ENCODE measurements at regions not wholly inside any gene's neighbourhood (a gene's known extent, or its start where the extent isn't known, plus 50 kb on each side); places are given as distances from the start of the nearest gene placed in this dataset.

DNA sequence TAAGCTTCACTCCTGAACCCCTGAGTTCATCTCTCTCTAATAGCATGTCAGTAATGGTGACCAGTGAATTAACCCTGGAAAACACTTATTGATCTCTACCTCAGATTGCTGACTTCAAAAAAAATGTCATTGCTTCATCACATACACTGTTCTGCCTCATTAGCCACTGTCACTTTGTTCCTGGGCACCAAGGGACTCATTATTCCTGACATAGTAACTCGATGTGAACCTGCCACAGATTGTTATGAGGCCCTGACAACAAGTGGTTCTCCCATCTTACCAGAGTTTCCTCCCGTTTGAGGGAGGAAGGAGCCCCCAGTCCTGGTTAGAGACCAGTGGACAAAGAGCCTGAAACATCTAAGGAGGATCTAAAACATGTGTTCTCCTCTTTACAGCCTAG lies 403.3 kb upstream of the SMIM21 start:
- Histone ChIP-seq H3K4me2 (ENCODE audit: extremely low read depth, insufficient read depth, low read length) (no peak overlapping the region), H4K20me1 (ENCODE audit: control insufficient read depth, extremely low read depth, insufficient read depth, low read length) (no peaks in the 10 kb centered on the region), H3K27ac (ENCODE audit: insufficient read depth, low read length) (no peak overlapping the region), H3K9me3 (ENCODE audit: control insufficient read depth, insufficient read depth, low read depth, low read length) (no peaks in the 10 kb centered on the region), H2AFZ (ENCODE audit: low read length) (no peak overlapping the region), H3K36me3 (ENCODE audit: control insufficient read depth, insufficient read depth, low read length) (no peaks in the 10 kb centered on the region), H3K4me3 (replicated peaks in 1 of 4; ENCODE audit: control extremely low read depth in 1 of 4, insufficient read depth in 1 of 4, low read depth in 3 of 4, low read length in 4 of 4) (no peak overlapping the region), H3K27me3 (ENCODE audit: control insufficient read depth, insufficient read depth, low read length) (no peaks in the 10 kb centered on the region), H3K79me2 (ENCODE audit: control insufficient read depth, insufficient read depth, low read length) (no peaks in the 10 kb centered on the region), H3K4me1 (ENCODE audit: control insufficient read depth, extremely low read depth, insufficient read depth, low read length) (no peaks in the 10 kb centered on the region), H3K9ac (ENCODE audit: insufficient read depth, low read length) (no peak overlapping the region)
- no peak for TF ChIP-seq EZH2 (IDR thresholded peaks at IDR 0.05; ENCODE audit: low read length, missing control alignments)
- TF ChIP-seq, protein P1, sequence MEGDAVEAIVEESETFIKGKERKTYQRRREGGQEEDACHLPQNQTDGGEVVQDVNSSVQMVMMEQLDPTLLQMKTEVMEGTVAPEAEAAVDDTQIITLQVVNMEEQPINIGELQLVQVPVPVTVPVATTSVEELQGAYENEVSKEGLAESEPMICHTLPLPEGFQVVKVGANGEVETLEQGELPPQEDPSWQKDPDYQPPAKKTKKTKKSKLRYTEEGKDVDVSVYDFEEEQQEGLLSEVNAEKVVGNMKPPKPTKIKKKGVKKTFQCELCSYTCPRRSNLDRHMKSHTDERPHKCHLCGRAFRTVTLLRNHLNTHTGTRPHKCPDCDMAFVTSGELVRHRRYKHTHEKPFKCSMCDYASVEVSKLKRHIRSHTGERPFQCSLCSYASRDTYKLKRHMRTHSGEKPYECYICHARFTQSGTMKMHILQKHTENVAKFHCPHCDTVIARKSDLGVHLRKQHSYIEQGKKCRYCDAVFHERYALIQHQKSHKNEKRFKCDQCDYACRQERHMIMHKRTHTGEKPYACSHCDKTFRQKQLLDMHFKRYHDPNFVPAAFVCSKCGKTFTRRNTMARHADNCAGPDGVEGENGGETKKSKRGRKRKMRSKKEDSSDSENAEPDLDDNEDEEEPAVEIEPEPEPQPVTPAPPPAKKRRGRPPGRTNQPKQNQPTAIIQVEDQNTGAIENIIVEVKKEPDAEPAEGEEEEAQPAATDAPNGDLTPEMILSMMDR (conservative IDR thresholded peaks at IDR 0.05 in 1 of 2, IDR thresholded peaks at IDR 0.05 in 1 of 2; ENCODE audit: low read depth in 1 of 2, low read length in 2 of 2), result no peak
- no peak for DNase-seq (ENCODE audit: low read depth in 2 of 2)

GRCh38 chr18:75829091-75829490 lies 401.6 kb upstream of the SMIM21 start:
- Histone ChIP-seq H3K4me2 (ENCODE audit: extremely low read depth, insufficient read depth, low read length) (no peak overlapping the region), H3K4me1 (ENCODE audit: control insufficient read depth, extremely low read depth, insufficient read depth, low read length) (no peaks in the 10 kb centered on the region), H3K27ac (ENCODE audit: insufficient read depth, low read length) (no peak overlapping the region), H3K4me3 (replicated peaks in 1 of 4; ENCODE audit: control extremely low read depth in 1 of 4, insufficient read depth in 1 of 4, low read depth in 3 of 4, low read length in 4 of 4) (no peak overlapping the region), H3K79me2 (ENCODE audit: control insufficient read depth, insufficient read depth, low read length) (no peaks in the 10 kb centered on the region), H4K20me1 (ENCODE audit: control insufficient read depth, extremely low read depth, insufficient read depth, low read length) (no peaks in the 10 kb centered on the region), H2AFZ (ENCODE audit: low read length) (no peak overlapping the region), H3K9me3 (ENCODE audit: control insufficient read depth, insufficient read depth, low read depth, low read length) (no peaks in the 10 kb centered on the region), H3K27me3 (ENCODE audit: control insufficient read depth, insufficient read depth, low read length) (no peaks in the 10 kb centered on the region), H3K9ac (ENCODE audit: insufficient read depth, low read length) (no peak overlapping the region), H3K36me3 (ENCODE audit: control insufficient read depth, insufficient read depth, low read length) (no peaks in the 10 kb centered on the region)
- TF ChIP-seq, protein P1 (conservative IDR thresholded peaks at IDR 0.05 in 1 of 2, IDR thresholded peaks at IDR 0.05 in 1 of 2; ENCODE audit: low read depth in 1 of 2, low read length in 2 of 2), result no peak
- TF ChIP-seq EZH2 (IDR thresholded peaks at IDR 0.05; ENCODE audit: low read length, missing control alignments), result no peak
- no peak for DNase-seq (ENCODE audit: low read depth in 2 of 2)

DNA sequence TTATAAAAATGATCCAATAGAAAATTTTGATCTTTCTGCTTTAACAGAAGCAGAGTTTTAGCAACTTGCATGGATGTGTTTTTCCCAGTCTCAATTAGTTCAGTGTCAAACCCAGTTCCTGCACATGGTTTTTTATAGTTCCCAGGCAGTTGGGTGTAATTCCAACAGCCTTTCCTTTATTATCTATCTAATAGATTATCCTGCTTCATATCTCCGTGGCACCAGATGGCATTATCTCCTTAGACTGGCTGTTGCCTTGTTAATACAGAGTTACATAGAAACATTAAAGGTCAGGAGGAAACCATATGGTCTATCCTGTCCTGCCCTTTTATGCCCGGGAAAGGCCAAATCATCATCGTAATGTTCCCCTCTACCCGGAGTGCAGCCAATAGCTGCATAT lies 400.9 kb upstream of the SMIM21 start:
- TF ChIP-seq, protein P1 (conservative IDR thresholded peaks at IDR 0.05 in 1 of 2, IDR thresholded peaks at IDR 0.05 in 1 of 2; ENCODE audit: low read depth in 1 of 2, low read length in 2 of 2), result no peak
- TF ChIP-seq EZH2 (IDR thresholded peaks at IDR 0.05; ENCODE audit: low read length, missing control alignments), result no peak
- Histone ChIP-seq H3K27me3 (ENCODE audit: control insufficient read depth, insufficient read depth, low read length) (no peaks in the 10 kb centered on the region), H3K79me2 (ENCODE audit: control insufficient read depth, insufficient read depth, low read length) (no peaks in the 10 kb centered on the region), H3K36me3 (ENCODE audit: control insufficient read depth, insufficient read depth, low read length) (no peaks in the 10 kb centered on the region), H2AFZ (ENCODE audit: low read length) (no peak overlapping the region), H3K4me1 (ENCODE audit: control insufficient read depth, extremely low read depth, insufficient read depth, low read length) (no peaks in the 10 kb centered on the region), H3K9ac (ENCODE audit: insufficient read depth, low read length) (no peak overlapping the region), H3K9me3 (ENCODE audit: control insufficient read depth, insufficient read depth, low read depth, low read length) (no peaks in the 10 kb centered on the region), H4K20me1 (ENCODE audit: control insufficient read depth, extremely low read depth, insufficient read depth, low read length) (no peaks in the 10 kb centered on the region), H3K4me2 (ENCODE audit: extremely low read depth, insufficient read depth, low read length) (no peak overlapping the region), H3K4me3 (replicated peaks in 1 of 4; ENCODE audit: control extremely low read depth in 1 of 4, insufficient read depth in 1 of 4, low read depth in 3 of 4, low read length in 4 of 4) (no peak overlapping the region), H3K27ac (ENCODE audit: insufficient read depth, low read length) (no peak overlapping the region)
- DNase-seq (ENCODE audit: low read depth in 2 of 2), result no peak

All from fibroblast of lung (primary cell).